ENCODE measurements at regions not wholly inside any gene's neighbourhood (a gene's known extent, or its start where the extent isn't known, plus 50 kb on each side); places are given as distances from the start of the nearest gene placed in this dataset.
"Not testable (repeated sequence)": the region's sequence is repeated elsewhere in the genome, so short reads cannot be mapped to it uniquely, and the experiment has no call there.

DNA sequence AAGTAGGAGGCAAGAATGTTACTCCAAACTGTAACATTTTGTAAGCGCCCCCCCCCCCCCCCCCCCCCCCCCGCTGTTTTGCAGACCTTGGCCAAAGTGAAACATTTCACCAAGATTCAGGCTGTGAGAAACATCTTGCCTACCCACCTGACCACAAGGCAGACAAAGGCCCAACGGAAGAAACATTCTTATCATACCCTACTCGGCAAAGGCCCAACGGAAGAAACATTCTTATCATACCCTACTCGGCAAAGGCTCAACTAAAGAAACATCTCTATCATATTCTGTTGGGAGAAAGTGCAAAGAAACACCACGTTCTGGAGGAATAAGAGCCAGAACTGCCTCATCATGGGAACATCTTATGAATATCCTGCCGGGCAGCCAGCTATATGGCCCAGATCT is 117.1 kb downstream of the JRKL start:
- DNase-seq (ENCODE audit: low read depth in 3 of 3, low spot score in 2 of 3) = no peak

DNA sequence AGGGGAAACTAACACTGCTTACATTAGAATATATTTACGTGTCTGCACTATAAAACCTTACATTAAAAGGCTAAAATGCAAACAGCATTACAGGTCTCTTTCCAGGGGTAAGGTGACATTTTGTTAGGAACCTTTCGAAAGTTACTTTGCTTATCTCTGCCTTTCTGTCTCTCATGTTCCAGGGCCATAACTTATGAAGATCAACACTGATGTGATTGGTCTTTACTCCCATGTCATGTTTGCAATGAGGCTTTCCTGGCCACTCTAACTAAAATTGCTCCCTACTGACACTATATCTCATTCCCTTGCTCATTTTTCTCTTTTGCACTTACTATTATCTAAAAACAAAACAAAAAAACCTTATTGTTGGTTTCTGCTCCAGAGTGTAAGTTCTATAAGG is 119.0 kb downstream of the JRKL start:
- DNase-seq (ENCODE audit: low read depth in 3 of 3, low spot score in 2 of 3) = no peak

DNA sequence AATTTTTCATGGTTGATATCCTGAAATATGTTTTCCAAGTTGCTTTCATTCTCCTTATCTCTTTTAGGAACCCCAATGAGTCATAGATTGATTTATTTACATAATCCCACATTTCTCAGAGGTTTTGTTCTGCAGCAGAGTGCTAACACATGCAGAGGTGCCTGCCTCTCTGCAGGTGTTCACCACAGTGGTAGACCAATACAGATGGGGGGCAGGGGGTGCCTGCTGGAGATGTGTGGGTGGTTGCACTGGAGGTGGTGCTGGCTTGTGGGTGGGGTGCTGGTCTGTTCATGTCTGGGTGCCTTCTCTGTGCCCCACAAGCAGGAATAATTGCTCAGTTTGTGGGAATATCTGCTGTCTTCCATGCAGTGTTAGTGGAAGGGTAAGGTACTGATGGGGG is 131.1 kb downstream of the JRKL start:
- no peak for DNase-seq (ENCODE audit: low read depth in 3 of 3, low spot score in 2 of 3)

DNA sequence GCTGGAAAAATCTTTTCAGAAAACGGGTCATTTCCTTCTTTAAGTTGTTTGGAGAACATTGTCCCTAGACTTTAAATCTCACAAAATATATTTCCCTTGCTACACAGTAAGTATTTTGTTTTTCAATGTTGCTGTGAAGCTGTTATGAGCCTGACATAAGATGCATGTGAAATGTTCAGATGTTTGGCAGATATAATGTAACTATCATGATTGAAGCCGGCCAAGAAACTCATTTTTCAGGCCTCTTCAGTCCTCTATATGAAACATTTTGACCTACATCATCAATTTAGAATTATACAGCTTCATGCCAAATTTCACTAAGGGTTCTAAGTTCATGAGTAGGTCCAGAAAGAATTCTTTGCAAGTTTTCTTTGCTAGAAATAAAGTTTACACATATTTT is 133.8 kb downstream of the JRKL start:
- DNase-seq (ENCODE audit: low read depth in 3 of 3, low spot score in 2 of 3) = no peak

DNA sequence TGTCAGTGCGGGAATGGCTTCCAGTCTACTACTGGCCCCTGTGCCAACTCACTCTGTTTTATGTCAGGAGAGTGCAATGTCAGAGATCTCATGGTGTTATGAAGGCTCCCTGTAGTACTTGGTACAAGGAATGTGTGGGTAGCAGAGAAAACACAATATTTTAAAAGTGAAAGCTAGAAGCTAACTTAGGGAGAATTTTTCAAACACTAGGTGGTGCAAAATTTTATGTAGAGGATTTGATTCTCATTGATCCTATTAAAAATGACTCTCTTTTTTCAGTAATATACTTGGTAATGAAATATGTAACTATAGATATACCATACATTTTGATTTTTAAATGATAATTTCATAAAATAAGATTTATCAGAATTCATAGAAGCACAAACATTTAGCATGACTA is 134.7 kb downstream of the JRKL start:
- no peak for DNase-seq (ENCODE audit: low read depth in 3 of 3, low spot score in 2 of 3)

DNA sequence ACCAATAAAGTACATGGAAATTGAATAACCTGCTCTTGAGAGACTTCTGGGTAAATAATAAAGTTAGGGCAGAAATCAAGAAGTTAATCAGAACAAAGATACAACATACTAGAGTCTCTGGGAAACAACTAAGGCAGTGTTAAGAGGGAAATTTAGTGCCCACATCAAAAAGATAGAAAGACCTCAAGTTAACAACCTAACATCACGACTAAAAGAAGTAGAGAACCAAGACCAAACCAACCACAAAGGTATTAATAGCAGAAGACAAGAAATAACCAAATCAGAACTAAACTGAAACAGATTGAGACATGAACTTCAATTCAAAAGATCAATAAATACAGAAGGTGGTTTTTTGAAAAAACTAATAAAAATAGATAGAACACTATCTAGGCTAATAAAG is 140.7 kb downstream of the JRKL start:
- DNase-seq (ENCODE audit: low read depth in 3 of 3, low spot score in 2 of 3) = no peak

DNA sequence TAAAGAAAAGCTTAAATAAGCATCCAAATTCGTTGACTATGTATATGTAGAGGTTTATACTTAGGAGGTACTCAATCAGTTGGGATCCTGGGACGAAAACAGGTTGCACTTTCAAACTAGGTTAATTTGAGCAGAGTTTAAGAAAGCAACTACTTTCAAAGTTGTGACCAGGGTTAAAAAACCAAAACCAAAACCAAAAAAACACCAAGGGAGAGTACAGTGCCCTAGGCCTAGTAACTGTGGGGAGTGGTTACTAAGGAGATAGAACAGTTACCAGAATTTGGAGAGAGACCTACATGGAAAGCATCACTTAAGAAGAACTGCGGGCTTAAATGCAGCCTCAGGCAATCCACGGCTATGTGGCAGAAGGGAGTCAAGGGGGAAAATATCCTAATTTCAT is 148.3 kb downstream of the JRKL start:
- DNase-seq (ENCODE audit: low read depth in 3 of 3, low spot score in 2 of 3) = no peak

DNA sequence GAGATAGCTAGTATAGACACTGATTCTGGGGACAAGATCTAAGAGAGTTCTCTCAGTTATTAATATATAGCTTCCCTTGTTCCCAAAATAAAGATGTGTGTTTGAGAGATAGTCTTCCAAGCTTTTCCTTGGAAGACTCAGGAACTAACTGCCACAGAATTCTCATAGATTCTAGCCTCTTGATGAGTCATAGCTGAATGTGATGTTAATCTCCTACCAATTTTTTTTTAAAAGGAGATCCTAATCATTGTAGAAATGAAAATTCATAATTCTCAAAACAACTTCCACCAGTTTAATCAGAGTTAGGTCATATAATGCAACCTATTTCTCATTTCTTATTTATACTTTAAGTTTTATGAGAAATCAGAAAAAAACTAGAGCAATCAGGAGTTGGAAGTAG is 148.8 kb downstream of the JRKL start:
- DNase-seq (ENCODE audit: low read depth in 3 of 3, low spot score in 2 of 3) = no peak

DNA sequence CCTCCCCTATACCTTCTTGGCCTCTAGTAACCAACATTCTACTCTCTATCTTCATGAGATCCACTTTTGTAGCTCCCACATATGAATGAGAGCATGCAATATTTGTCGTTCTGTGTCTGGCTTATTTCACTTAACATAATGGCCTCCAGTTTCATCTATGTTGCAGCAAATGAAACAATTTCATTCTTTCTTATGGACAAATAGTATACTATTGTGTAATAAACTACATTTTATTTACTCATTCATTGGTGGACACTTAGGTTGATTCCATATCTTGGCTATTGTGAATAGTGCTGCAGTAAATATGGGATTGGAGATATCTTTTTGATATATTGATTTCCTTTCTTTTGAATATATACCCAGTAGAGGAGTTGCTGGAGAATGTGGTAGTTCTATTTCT is 151.1 kb downstream of the JRKL start:
- DNase-seq (ENCODE audit: low read depth in 3 of 3, low spot score in 2 of 3) = no peak

DNA sequence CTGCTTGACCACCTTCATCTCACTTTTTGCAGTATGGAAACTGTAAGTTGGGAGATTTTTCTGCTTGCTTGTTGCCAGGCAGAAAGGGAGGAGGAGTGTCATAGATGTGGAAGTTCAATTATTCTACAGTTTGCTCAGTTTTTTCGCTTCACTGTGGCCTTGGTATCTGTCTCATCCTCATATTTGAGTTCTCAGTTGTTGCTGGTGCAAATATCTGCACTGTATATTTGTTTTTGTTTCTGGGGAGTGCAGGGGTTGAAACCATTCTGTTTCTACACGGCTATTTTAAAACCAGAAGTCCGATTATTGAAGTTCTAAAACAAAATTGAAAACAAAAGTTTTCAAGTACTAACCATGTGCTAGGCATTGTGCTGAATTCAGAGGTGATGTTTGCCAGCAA is 153.4 kb downstream of the JRKL start:
- DNase-seq (ENCODE audit: low read depth in 3 of 3, low spot score in 2 of 3) = no peak

DNA sequence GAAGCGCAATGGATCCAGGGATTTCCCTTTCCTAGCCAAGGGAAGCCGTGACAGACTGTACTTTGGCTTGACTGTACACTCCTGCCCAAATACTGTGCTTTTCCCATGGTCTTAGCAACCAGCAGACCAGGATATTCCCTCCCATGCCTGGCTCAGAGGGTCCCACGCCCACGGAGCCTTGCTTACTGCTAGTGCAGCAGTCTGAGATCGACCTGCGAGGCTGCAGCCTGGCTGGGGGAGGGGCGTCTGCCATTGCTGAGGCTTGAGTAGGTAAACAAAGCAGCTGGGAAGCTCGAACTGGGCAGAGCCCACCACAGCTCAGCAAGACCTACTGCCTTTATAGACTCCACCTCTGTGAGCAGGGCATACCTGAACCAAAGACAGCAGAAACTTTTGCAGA is 155.4 kb downstream of the JRKL start:
- not testable (repeated sequence) for DNase-seq (ENCODE audit: low read depth in 3 of 3, low spot score in 2 of 3)

DNA sequence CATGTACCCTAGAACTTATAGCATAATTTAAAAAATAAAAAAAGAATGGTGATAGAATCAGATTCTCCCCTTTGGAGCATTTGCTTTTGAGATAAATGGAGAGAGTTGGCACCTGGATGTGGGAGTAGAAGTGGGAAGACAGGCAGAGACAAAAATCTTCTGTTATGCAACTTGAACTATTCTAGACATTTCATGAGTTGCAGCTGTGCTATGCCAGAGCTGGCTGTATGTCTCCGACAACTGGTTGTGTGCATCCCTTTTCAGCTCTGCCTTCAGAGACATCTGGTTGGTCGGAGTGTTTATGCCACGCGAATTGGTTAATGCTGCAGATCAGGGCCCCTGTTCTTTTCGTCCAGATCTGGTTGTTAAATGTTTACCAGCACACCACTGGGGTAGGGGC is 161.3 kb downstream of the JRKL start:
- no peak for DNase-seq (ENCODE audit: low read depth in 3 of 3, low spot score in 2 of 3)

DNA sequence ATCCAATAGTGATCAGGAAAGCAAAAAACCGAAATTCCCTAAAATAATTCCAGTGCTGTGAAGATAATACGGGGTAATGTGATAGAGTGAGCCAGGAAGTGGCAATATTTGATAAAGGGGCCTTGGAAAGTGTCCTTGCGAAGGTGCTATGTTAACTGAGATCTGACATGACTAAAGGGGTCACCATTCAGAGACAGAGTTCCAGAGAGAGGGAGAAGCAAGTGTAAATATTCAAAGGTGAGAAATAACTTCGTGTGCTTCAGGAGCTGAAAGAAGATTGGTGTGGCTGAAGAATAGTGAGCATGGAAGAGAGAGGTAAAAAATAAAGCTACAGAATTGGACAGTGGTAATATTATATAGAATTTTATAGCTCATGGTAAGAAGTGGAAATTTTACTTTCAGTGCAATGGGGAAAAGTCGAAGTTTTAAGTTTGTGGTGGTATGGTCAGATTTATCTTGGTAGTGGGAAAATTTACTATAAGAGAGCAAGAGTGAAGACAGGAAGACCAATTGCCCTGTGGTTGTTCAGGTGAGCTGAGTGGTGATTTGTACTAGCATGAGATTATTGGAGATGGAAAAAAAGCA is 164.5 kb downstream of the JRKL start:
- DNase-seq (ENCODE audit: low read depth in 3 of 3, low spot score in 2 of 3) = no peak

DNA sequence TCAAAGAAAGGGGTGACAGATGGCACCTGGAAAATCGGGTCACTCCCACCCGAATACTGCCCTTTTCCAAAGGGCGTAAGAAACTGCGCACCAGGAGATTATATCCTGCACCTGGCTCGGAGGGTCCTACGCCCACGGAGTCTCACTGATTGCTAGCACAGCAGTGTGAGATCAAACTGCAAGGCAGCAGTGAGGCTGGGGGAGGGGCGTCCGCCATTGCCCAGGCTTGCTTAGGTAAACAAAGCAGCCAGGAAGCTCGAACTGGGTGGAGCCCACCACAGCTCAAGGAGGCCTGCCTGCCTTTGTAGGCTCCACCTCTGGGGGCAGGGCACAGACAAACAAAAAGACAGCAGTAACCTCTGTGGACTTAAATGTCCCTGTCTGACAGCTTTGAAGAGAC is 166.0 kb downstream of the JRKL start:
- DNase-seq (ENCODE audit: low read depth in 3 of 3, low spot score in 2 of 3) = not testable (repeated sequence)

DNA sequence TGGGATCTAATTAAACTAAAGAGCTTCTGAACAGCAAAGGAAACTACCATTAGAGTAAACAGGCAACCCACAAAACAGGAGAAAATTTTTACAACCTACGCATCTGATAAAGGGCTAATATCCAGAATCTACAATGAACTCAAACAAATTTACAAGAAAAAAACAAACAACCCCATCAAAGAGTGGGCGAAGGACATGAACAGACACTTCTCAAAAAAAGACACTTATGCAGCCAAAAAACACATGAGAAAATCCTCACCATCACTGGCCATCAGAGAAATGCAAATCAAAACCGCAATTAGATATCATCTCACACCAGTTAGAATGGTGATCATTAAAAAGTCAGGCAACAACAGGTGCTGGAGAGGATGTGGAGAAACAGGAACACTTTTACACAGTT is 170.9 kb downstream of the JRKL start:
- not testable (repeated sequence) for DNase-seq (ENCODE audit: low read depth in 3 of 3, low spot score in 2 of 3)

DNA sequence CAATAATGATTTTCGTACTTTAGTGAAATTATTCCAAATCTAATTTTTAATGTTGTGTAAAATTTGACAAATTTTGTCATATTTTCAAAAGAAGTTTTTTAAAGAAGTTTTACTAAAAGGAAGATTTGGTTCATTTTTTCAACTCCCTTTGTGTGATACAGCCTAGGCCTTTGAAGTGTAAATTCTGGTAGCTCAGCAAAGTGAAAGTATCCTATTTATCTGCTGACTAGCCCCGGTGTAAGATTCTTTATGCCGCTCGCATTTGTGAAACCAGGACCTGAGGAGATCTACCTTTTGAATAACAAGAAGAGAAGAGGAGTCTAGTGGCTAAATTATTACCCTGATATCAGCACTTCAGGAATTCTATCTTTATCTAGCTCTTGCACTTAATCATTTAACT is 177.4 kb downstream of the JRKL start:
- DNase-seq (ENCODE audit: low read depth in 3 of 3, low spot score in 2 of 3) = no peak

DNA sequence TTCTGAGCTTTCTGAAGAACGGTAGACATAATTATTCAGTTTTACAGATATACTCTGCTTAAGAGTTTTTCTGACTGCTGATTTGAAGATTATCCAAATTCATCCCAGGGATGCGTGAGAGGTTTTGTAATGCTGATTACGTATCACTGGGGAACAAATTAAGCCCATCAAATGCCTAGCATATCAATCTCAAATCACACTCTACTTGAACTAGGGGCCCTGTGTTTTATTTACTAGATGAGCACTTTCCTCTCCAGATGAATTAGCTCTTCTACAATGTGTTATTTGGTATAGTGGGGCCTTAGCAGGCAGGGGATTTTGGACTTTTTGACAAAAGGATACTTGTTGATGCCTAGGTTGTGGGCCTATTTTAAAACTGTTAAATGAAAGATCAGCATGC is 177.9 kb downstream of the JRKL start:
- DNase-seq (ENCODE audit: low read depth in 3 of 3, low spot score in 2 of 3) = no peak

DNA sequence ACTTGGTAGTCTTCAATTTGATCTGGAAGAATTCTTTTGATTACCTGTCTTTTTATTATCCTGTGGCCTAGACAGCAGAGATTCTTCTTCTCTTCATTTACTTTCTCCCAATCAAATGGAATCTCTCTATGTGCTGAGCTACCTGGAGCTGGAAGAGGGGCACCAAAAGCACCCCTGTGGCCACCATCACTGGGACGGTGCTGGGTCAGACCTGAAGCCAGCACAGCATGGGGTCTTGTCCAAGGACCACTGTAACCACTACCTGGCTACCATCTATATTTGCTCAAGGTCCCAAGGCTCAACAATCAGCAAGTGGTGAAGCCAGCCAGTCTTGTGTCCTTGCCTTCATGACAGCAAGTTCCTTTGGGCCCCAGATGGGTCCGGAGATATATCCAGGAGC is 186.6 kb downstream of the JRKL start:
- DNase-seq (ENCODE audit: low read depth in 3 of 3, low spot score in 2 of 3) = no peak

DNA sequence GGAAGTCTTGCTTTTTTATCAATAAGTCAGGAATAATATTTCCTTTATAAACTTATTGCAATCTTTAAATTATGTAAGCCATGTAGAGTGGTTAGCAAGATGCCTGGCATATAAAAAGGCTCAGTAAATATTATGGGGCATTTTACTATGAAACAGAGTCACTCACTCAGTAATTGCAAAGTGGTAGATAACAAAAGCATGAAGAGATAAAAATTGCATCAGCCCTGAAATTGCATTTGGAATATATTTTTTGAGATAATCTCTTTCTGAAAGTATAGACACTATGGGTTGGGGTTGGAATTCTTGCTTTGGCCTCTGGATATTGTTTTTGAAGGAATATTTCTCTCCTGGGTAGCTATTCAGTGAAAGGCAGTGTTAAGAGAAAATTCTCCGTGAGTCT is 188.6 kb downstream of the JRKL start:
- no peak for DNase-seq (ENCODE audit: low read depth in 3 of 3, low spot score in 2 of 3)

DNA sequence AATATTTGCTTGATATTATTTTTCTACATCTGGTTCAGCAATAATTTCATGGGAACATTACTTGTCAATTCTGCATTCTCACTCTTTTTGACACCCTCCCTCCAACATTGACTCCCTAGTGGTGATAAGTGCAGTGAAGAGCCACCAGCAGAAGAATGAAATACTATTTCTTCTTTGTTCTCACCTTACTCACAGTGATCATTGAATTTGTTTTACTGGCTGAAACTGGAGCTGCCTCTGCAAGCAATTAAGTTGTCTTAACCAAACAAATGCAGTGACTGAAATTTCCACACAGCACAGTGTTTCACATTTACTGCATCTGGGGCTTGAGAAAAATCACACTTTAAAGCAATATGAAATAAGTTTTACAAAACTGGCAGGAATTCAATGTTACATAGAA is 189.8 kb downstream of the JRKL start:
- no peak for DNase-seq (ENCODE audit: low read depth in 3 of 3, low spot score in 2 of 3)

DNA sequence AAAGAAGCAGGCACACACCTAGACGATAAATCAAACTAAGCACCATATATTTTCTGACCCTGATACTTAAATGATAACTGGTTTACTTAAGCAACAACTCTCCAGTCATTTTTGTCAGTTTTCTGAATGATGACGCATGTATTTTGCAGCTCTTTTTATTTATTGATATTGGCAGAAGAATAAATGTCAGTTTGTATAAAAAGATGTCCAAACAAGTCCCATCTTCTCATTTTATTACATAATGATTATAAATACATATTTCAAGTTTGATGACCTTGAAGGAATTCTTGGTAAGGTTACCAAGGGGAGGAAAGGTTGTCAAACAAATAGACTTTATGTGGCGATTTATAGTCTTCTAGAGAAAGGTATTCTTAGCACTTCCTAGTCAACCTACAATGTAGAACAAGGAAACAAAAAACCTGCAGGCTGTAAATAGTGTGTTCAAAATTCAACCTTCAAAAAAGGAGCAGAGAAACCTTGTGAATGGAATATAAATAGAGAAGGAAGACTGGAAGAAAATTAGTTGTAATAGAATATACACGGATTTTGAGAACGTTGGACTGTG is 190.7 kb downstream of the JRKL start:
- DNase-seq (ENCODE audit: low read depth in 3 of 3, low spot score in 2 of 3) = no peak

DNA sequence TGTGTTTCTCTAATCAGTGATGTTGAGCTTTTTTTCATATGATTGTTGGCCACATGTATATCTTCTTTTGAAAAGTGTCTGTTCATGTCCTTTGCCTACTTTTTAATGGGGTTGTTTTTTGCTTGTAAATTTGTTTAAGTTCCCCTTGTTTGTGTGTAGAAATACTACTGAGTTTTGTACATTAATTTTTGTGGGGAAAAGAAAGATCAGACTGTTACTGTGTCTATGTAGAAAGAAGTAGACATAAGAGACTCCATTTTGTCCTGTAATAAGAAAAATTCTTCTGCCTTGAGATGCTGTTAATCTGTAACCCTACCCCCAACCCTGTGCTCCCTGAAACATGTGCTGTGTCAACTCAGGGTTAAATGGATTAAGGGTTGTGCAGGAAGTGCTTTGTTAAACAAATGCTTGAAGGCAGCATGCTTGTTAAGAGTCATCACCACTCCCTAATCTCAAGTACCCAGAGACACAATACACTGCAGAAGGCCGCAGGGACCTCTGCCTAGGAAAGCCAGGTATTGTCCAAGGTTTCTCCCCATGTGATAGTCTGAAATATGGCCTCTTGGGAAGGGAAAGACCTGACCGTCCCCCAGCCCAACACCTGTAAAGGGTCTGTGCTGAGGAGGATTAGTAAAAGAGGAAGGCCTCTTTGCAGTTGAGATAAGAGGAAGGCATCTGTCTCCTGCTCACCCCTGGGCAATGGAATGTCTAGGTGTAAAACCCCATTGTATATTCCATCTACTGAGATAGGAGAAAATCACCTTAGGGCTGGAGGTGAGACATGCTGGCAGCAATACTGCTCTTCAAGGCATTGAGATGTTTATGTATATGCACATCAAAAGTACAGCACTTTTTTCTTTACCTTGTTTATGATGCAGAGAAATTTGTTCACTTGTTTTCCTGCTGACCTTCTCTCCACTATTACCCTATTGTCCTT is 196.4 kb downstream of the JRKL start:
- DNase-seq (ENCODE audit: low read depth in 3 of 3, low spot score in 2 of 3) = not testable (repeated sequence)
